ENCODE measurements at regions not wholly inside any gene's neighbourhood (a gene's known extent, or its start where the extent isn't known, plus 50 kb on each side); places are given as distances from the start of the nearest gene placed in this dataset.
"Not testable (repeated sequence)": the region's sequence is repeated elsewhere in the genome, so short reads cannot be mapped to it uniquely, and the experiment has no call there.

GRCh38 chr12:31797230-31797872 lies 68.5 kb upstream of the AMN1 start:
- Mint-ChIP-seq H3K4me1 (peaks cover 15% of the 10 kb centered on the region), H3K36me3 (ENCODE audit: low read depth) (peaks cover 1% of the 10 kb centered on the region), H3K27me3 (ENCODE audit: insufficient read depth) (no peaks in the 10 kb centered on the region), H3K9me3 (peaks cover 8% of the 10 kb centered on the region), H3K27ac (no peak overlapping the region), H3K4me3 (no peak overlapping the region)
- TF ChIP-seq, protein P1, sequence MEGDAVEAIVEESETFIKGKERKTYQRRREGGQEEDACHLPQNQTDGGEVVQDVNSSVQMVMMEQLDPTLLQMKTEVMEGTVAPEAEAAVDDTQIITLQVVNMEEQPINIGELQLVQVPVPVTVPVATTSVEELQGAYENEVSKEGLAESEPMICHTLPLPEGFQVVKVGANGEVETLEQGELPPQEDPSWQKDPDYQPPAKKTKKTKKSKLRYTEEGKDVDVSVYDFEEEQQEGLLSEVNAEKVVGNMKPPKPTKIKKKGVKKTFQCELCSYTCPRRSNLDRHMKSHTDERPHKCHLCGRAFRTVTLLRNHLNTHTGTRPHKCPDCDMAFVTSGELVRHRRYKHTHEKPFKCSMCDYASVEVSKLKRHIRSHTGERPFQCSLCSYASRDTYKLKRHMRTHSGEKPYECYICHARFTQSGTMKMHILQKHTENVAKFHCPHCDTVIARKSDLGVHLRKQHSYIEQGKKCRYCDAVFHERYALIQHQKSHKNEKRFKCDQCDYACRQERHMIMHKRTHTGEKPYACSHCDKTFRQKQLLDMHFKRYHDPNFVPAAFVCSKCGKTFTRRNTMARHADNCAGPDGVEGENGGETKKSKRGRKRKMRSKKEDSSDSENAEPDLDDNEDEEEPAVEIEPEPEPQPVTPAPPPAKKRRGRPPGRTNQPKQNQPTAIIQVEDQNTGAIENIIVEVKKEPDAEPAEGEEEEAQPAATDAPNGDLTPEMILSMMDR (conservative IDR thresholded peaks at IDR 0.05) = no peak
- H3K27ac ChIP-seq (ENCODE audit: low read depth, low read length) = no peak overlapping the region
- DNase-seq = no peak
- H3K9ac ChIP-seq (ENCODE audit: extremely low read depth, low read length, poor library complexity, severe bottlenecking) = no peak overlapping the region
- no peak overlapping the region for H3K4me3 ChIP-seq (ENCODE audit: low read length)
- H3K4me1 ChIP-seq (ENCODE audit: control insufficient read depth, insufficient read depth, low read length) = no peaks in the 10 kb centered on the region
- no peaks in the 10 kb centered on the region for H3K36me3 ChIP-seq (ENCODE audit: control insufficient read depth, insufficient read depth, low read length)
- no peaks in the 10 kb centered on the region for H3K9me3 ChIP-seq (ENCODE audit: control insufficient read depth, low read length)
- H3K27me3 ChIP-seq (ENCODE audit: control insufficient read depth, insufficient read depth, low read length, poor library complexity, severe bottlenecking) = no peaks in the 10 kb centered on the region
- 89 to 91% methylated on average over 12 of the region's 13 CpGs for WGBS, 2 experiments (ENCODE audit: insufficient coverage in 1 of 2, insufficient read length in 1 of 2)

GRCh38 chr12:31796270-31796951 lies 67.6 kb upstream of the AMN1 start:
- Histone ChIP-seq H3K27me3 (ENCODE audit: control insufficient read depth, insufficient read depth, low read length, poor library complexity, severe bottlenecking) (no peaks in the 10 kb centered on the region), H3K4me1 (ENCODE audit: control insufficient read depth, insufficient read depth, low read length) (no peaks in the 10 kb centered on the region), H3K9me3 (ENCODE audit: control insufficient read depth, low read length) (no peaks in the 10 kb centered on the region), H3K9ac (ENCODE audit: extremely low read depth, low read length, poor library complexity, severe bottlenecking) (no peak overlapping the region), H3K36me3 (ENCODE audit: control insufficient read depth, insufficient read depth, low read length) (no peaks in the 10 kb centered on the region), H3K27ac (ENCODE audit: low read depth, low read length) (no peak overlapping the region), H3K4me3 (ENCODE audit: low read length) (no peak overlapping the region)
- Mint-ChIP-seq H3K4me1 (peaks cover 11% of the 10 kb centered on the region), H3K27me3 (ENCODE audit: insufficient read depth) (no peaks in the 10 kb centered on the region), H3K27ac (no peak overlapping the region), H3K36me3 (ENCODE audit: low read depth) (peaks cover 1% of the 10 kb centered on the region), H3K9me3 (peaks cover 16% of the 10 kb centered on the region), H3K4me3 (no peak overlapping the region)
- DNase-seq = no peak
- TF ChIP-seq, protein P1 (conservative IDR thresholded peaks at IDR 0.05) = no peak
- 87 to 95% methylated on average over 8 to 11 of the region's 11 CpGs for WGBS, 2 experiments (ENCODE audit: insufficient coverage in 1 of 2, insufficient read length in 1 of 2)

GRCh38 chr12:31794745-31795144 lies 65.9 kb upstream of the AMN1 start:
- H3K4me3 Mint-ChIP-seq = no peak overlapping the region
- no peak overlapping the region for H3K9ac ChIP-seq (ENCODE audit: extremely low read depth, low read length, poor library complexity, severe bottlenecking)
- peaks cover 14% of the 10 kb centered on the region for H3K9me3 Mint-ChIP-seq
- no peaks in the 10 kb centered on the region for H3K9me3 ChIP-seq (ENCODE audit: control insufficient read depth, low read length)
- H3K4me3 ChIP-seq (ENCODE audit: low read length) = no peak overlapping the region
- no peaks in the 10 kb centered on the region for H3K36me3 ChIP-seq (ENCODE audit: control insufficient read depth, insufficient read depth, low read length)
- no peak for DNase-seq
- peaks cover 11% of the 10 kb centered on the region for H3K4me1 Mint-ChIP-seq
- TF ChIP-seq, protein P1 (conservative IDR thresholded peaks at IDR 0.05) = no peak
- no peaks in the 10 kb centered on the region for H3K36me3 Mint-ChIP-seq (ENCODE audit: low read depth)
- H3K27me3 ChIP-seq (ENCODE audit: control insufficient read depth, insufficient read depth, low read length, poor library complexity, severe bottlenecking) = no peaks in the 10 kb centered on the region
- H3K27ac ChIP-seq (ENCODE audit: low read depth, low read length) = no peak overlapping the region
- WGBS, 2 experiments (ENCODE audit: insufficient coverage in 1 of 2, insufficient read length in 1 of 2) = 89 to 90% methylated on average over 5 of the region's 5 CpGs
- H3K27ac Mint-ChIP-seq = no peak overlapping the region
- no peaks in the 10 kb centered on the region for H3K27me3 Mint-ChIP-seq (ENCODE audit: insufficient read depth)
- no peaks in the 10 kb centered on the region for H3K4me1 ChIP-seq (ENCODE audit: control insufficient read depth, insufficient read depth, low read length)

DNA sequence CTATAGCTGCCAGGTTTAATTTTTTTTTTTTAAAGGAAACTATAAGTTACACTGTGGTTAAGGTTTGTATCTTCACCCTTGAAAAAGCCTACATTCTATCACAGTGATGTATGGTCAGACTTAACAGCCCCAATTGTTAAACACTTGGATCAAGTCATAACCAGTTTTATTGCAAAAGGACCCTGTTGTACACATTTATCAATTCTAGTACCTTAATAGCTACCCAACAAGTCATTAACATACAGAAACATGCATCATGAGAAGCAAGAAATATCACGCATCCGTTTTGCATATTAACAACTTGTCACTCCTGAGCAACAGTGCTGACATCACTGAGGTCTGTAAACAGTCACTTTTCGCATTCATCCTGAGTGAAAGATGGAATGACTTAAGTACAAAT lies 62.4 kb upstream of the AMN1 start:
- H3K27me3 Mint-ChIP-seq (ENCODE audit: insufficient read depth); H3K9ac ChIP-seq (ENCODE audit: extremely low read depth, low read length, poor library complexity, severe bottlenecking); H3K4me3 Mint-ChIP-seq; H3K4me1 Mint-ChIP-seq; DNase-seq; H3K27me3 ChIP-seq (ENCODE audit: control insufficient read depth, insufficient read depth, low read length, poor library complexity, severe bottlenecking); H3K36me3 ChIP-seq (ENCODE audit: control insufficient read depth, insufficient read depth, low read length); H3K9me3 ChIP-seq (ENCODE audit: control insufficient read depth, low read length); H3K36me3 Mint-ChIP-seq (ENCODE audit: low read depth); H3K27ac Mint-ChIP-seq; H3K27ac ChIP-seq (ENCODE audit: low read depth, low read length); H3K4me3 ChIP-seq (ENCODE audit: low read length); H3K4me1 ChIP-seq (ENCODE audit: control insufficient read depth, insufficient read depth, low read length): not testable (repeated sequence)
- WGBS, 2 experiments (ENCODE audit: insufficient coverage in 1 of 2, insufficient read length in 1 of 2) = 94 to 100% methylated on average over 3 of the region's 3 CpGs
- peaks cover 17% of the 10 kb centered on the region for H3K9me3 Mint-ChIP-seq
